OCI-LY1 (cell line): ENCODE measurements at regions not wholly inside any gene's neighbourhood (a gene's known extent, or its start where the extent isn't known, plus 50 kb on each side); places are given as distances from the start of the nearest gene placed in this dataset.

Experiments used
- H2AFZ ChIP-seq: fragments of 200-600 bp; sonication (generic), shearing (Covaris generic); 2 replicates; pipeline ENCODE4 v1.6.0; 2014; ENCODE audit warnings: antibody characterized with exemption, mild to moderate bottlenecking, low read length
- H3F3A ChIP-seq: fragments of 200-600 bp; sonication (generic), shearing (Covaris generic); 2 replicates; pipeline ENCODE4 v1.6.0; 2014; ENCODE audit warnings: mild to moderate bottlenecking, antibody characterized with exemption, low read length, moderate library complexity; ENCODE audit not compliant: insufficient read depth
- H3K27ac ChIP-seq: fragments of 200-600 bp; sonication (generic); 2 replicates; pipeline ENCODE4 v1.5.1; 2014; ENCODE audit warnings: low read length, mixed run types, mild to moderate bottlenecking, low read depth; ENCODE audit not compliant: poor library complexity, severe bottlenecking
- H3K27me3 ChIP-seq: fragments of 200-600 bp; sonication (generic); 2 replicates; pipeline ENCODE4 v1.6.0; 2014; ENCODE audit warnings: antibody characterized with exemption, mild to moderate bottlenecking, low read length, moderate library complexity; ENCODE audit not compliant: insufficient read depth
- H3K36me3 ChIP-seq: fragments of 200-600 bp; sonication (generic); 2 replicates; pipeline ENCODE4 v1.6.1; 2014; ENCODE audit warnings: mild to moderate bottlenecking, antibody characterized with exemption, low read length, moderate library complexity, mixed read lengths; ENCODE audit not compliant: insufficient read depth
- H3K4me1 ChIP-seq: fragments of 200-600 bp; sonication (generic); 2 replicates; pipeline ENCODE4 v1.5.1; 2014; ENCODE audit warnings: mild to moderate bottlenecking, low read length, moderate library complexity; ENCODE audit not compliant: insufficient read depth, severe bottlenecking
- H3K4me2 ChIP-seq: fragments of 200-600 bp; sonication (generic), shearing (Covaris generic); 2 replicates; pipeline ENCODE4 v1.6.1; 2014; ENCODE audit warnings: low read length
- H3K4me3 ChIP-seq: fragments of 200-600 bp; sonication (generic); 2 replicates; pipeline ENCODE4 v1.5.1; 2014; ENCODE audit warnings: low read length, low read depth, mild to moderate bottlenecking, mixed read lengths; ENCODE audit not compliant: poor library complexity, severe bottlenecking
- H3K79me2 ChIP-seq: fragments of 200-600 bp; shearing (Covaris generic); 2 replicates; pipeline ENCODE4 v1.6.1; 2016; ENCODE audit warnings: mixed run types, low read length, mixed read lengths; ENCODE audit not compliant: insufficient read depth
- H3K9ac ChIP-seq: fragments of 200-600 bp; sonication (generic), shearing (Covaris generic); 2 replicates; pipeline ENCODE4 v1.6.1; 2014; ENCODE audit warnings: mild to moderate bottlenecking, low read length, mixed read lengths
- H3K9me2 ChIP-seq: fragments of 200-600 bp; sonication (generic), shearing (Covaris generic); 2 replicates; pipeline ENCODE4 v1.6.1; 2014; ENCODE audit warnings: low read depth, mild to moderate bottlenecking, low read length, mixed read lengths
- H3K9me3 ChIP-seq: fragments of 200-600 bp; shearing (Covaris generic); 2 replicates; pipeline ENCODE4 v1.6.1; 2014; ENCODE audit warnings: low read length, mixed read lengths
- H4K20me1 ChIP-seq: fragments of 200-600 bp; sonication (generic), shearing (Covaris generic); 2 replicates; pipeline ENCODE4 v1.6.0; 2016; ENCODE audit warnings: mild to moderate bottlenecking, low read length; ENCODE audit not compliant: insufficient read depth
- EZH2 ChIP-seq: fragments of 200-600 bp; sonication (generic), shearing (Covaris generic); IDR thresholded peaks from 2 replicates; pipeline ENCODE4 v1.8.0; 2017; ENCODE audit warnings: borderline replicate concordance, mixed run types, mild to moderate bottlenecking, antibody characterized with exemption, low read length, moderate library complexity, mixed read lengths
- TF ChIP-seq, protein P1 (sequence below): fragments of 200-600 bp; sonication (generic), shearing (Covaris generic); IDR thresholded peaks from 2 replicates; pipeline ENCODE4 v1.5.1; 2017; ENCODE audit warnings: mild to moderate bottlenecking, antibody characterized with exemption, low read length, moderate library complexity, mixed read lengths

DNA sequence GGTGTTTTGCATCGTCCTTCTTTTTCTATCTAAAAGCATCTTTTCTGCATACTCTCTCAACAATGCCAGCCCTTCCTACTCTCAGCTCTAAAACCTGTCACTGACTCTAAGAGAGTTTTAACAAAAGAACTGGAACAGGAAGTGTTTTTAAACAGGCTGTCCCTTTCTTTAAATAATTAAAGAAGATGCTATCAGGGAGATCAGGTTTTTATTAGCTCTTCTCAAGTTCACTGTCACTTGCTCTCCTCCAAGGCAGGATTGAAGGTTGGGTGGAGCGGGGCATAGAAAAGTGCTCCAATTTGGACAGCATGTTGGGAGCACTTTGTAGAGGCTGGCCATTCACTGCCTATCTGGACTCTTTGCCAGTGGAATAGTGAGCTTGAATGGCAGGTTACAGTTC is 56.4 kb upstream of the BARX2 start:
- Histone ChIP-seq H3K9ac (no peak overlapping the region), H3F3A (no peaks in the 10 kb centered on the region), H3K4me2 (no peak overlapping the region), H3K27ac (no peak overlapping the region), H3K9me2 (no peaks in the 10 kb centered on the region), H3K79me2 (no peaks in the 10 kb centered on the region), H3K4me3 (no peak overlapping the region), H3K27me3 (no peaks in the 10 kb centered on the region), H3K9me3 (no peaks in the 10 kb centered on the region), H3K4me1 (no peaks in the 10 kb centered on the region), H4K20me1 (no peaks in the 10 kb centered on the region), H2AFZ (no peak overlapping the region), H3K36me3 (no peaks in the 10 kb centered on the region)
- no peak for TF ChIP-seq EZH2
- TF ChIP-seq, protein P1, sequence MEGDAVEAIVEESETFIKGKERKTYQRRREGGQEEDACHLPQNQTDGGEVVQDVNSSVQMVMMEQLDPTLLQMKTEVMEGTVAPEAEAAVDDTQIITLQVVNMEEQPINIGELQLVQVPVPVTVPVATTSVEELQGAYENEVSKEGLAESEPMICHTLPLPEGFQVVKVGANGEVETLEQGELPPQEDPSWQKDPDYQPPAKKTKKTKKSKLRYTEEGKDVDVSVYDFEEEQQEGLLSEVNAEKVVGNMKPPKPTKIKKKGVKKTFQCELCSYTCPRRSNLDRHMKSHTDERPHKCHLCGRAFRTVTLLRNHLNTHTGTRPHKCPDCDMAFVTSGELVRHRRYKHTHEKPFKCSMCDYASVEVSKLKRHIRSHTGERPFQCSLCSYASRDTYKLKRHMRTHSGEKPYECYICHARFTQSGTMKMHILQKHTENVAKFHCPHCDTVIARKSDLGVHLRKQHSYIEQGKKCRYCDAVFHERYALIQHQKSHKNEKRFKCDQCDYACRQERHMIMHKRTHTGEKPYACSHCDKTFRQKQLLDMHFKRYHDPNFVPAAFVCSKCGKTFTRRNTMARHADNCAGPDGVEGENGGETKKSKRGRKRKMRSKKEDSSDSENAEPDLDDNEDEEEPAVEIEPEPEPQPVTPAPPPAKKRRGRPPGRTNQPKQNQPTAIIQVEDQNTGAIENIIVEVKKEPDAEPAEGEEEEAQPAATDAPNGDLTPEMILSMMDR, result no peak

DNA sequence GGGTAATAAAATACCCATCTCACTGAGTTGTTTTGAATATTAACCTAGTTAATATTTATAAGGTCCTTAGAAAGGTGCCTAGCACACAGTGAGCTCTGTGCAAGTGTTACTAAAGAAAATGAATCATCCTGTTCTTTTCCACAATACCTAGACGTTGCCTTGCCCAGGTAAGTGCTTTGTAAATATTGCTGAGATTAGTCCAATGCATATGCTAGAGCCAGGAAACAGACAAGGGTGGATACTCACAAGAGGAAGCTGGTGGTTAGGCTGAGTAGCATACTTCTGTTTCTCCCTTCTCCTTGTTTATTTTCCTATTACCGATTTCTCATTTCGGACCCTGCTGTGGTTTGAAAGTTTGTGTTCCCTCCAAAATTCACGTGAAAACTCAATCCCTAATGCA is 58.1 kb upstream of the BARX2 start:
- Histone ChIP-seq H2AFZ (no peak overlapping the region), H3K4me1 (no peaks in the 10 kb centered on the region), H3K9me3 (no peaks in the 10 kb centered on the region), H4K20me1 (no peaks in the 10 kb centered on the region), H3K79me2 (no peaks in the 10 kb centered on the region), H3K9ac (no peak overlapping the region), H3K4me3 (no peak overlapping the region), H3F3A (no peaks in the 10 kb centered on the region), H3K27me3 (no peaks in the 10 kb centered on the region), H3K4me2 (no peak overlapping the region), H3K9me2 (no peaks in the 10 kb centered on the region), H3K36me3 (no peaks in the 10 kb centered on the region), H3K27ac (no peak overlapping the region)
- TF ChIP-seq, protein P1, result no peak
- TF ChIP-seq EZH2, result no peak

DNA sequence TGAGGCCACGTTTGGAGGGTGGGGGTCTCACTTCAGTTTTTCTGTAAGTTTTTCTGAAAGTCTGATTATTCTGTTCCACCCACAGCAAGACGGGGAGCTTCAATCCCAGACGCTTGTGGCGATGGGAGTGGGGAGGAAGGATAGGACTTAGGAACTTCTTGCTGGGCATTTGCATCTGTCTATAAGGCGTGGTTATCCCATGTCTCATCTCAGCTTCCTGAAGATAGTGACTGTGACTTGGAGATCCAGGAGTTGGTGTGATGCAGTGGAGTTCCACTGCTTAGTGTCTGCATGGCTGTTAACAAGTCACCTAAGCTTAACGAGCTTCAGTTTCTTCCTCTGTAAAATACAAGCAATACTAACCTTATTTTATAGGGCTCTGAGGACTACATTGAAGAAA is 58.9 kb upstream of the BARX2 start:
- Histone ChIP-seq H3K4me1 (no peaks in the 10 kb centered on the region), H3K9ac (no peak overlapping the region), H3K9me2 (no peaks in the 10 kb centered on the region), H2AFZ (no peak overlapping the region), H3K4me2 (no peak overlapping the region), H3K4me3 (no peak overlapping the region), H3K9me3 (no peaks in the 10 kb centered on the region), H3K27me3 (no peaks in the 10 kb centered on the region), H3K36me3 (no peaks in the 10 kb centered on the region), H3K27ac (no peak overlapping the region), H3F3A (no peaks in the 10 kb centered on the region), H3K79me2 (no peaks in the 10 kb centered on the region), H4K20me1 (no peaks in the 10 kb centered on the region)
- no peak for TF ChIP-seq EZH2
- TF ChIP-seq, protein P1, result no peak
